GM12872 (cell line): ENCODE measurements at regions not wholly inside any gene's neighbourhood (a gene's known extent, or its start where the extent isn't known, plus 50 kb on each side); places are given as distances from the start of the nearest gene placed in this dataset.

ENCODE experiments used
- TF ChIP-seq, protein P1 (sequence below): IDR thresholded peaks from 3 replicates; pipeline ENCODE4 v1.5.1; 2011; ENCODE audit warnings: low read depth, mild to moderate bottlenecking, low read length, moderate library complexity; ENCODE audit not compliant: insufficient read depth

DNA sequence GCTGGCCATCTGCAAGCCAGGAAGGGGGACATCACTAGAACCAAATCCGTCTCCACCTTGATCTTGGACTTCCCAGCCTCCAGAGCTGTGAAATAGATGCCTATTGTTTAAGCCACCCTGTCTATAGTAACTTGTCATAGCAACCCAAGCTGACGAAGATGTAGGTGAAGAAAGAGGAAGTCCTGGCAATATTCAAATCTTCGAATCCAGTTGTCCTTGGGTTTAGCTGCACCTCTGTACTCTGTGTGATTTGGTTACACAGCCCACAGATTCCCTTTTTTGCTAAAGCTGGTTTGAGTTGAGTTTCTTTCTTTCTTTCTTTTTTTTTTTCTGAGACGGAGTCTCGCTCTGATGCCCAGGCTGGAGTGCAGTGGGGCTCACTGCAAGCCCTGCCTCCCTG is 68.0 kb upstream of the XCR1 start:
- TF ChIP-seq, protein P1, sequence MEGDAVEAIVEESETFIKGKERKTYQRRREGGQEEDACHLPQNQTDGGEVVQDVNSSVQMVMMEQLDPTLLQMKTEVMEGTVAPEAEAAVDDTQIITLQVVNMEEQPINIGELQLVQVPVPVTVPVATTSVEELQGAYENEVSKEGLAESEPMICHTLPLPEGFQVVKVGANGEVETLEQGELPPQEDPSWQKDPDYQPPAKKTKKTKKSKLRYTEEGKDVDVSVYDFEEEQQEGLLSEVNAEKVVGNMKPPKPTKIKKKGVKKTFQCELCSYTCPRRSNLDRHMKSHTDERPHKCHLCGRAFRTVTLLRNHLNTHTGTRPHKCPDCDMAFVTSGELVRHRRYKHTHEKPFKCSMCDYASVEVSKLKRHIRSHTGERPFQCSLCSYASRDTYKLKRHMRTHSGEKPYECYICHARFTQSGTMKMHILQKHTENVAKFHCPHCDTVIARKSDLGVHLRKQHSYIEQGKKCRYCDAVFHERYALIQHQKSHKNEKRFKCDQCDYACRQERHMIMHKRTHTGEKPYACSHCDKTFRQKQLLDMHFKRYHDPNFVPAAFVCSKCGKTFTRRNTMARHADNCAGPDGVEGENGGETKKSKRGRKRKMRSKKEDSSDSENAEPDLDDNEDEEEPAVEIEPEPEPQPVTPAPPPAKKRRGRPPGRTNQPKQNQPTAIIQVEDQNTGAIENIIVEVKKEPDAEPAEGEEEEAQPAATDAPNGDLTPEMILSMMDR, result no peak

DNA sequence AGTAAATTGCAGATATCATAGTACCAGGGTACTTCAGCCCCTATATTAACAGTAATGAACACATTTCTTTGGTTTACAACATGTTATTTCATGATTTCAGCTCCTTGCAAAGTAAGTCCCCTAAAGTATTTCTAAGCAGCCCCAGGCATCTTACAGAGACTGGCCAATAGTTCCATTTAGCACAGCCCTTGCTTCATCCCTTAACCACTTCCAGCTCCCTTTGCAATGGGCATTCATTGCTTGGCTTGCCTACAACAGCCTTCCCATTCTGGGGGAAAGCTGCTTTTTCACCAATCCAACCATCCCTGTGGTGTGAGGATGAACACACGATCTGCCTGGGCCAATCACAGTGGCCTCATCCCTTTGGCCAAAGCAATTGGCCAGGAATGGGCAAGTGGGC is 67.2 kb upstream of the XCR1 start:
- TF ChIP-seq, protein P1, result no peak

DNA sequence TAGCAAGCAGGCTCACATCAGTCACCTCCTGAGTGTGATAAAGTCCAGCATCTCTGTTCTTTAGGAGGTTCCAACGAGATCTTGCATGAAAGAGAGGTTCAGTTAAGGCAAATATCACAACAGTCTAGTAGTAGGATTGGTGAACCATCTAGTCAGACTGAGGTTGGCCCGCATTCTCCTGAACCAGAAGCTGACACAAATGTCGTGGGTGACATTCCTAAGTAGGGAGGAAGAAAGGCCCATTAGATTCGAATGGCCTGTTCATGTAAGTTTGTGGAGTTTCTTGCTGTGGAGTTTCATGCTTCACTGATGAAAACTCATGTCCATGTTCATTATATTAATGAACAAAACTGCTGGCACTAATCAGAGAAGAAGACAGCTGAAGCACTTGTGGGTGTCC is 66.7 kb upstream of the XCR1 start:
- TF ChIP-seq, protein P1, result no peak

DNA sequence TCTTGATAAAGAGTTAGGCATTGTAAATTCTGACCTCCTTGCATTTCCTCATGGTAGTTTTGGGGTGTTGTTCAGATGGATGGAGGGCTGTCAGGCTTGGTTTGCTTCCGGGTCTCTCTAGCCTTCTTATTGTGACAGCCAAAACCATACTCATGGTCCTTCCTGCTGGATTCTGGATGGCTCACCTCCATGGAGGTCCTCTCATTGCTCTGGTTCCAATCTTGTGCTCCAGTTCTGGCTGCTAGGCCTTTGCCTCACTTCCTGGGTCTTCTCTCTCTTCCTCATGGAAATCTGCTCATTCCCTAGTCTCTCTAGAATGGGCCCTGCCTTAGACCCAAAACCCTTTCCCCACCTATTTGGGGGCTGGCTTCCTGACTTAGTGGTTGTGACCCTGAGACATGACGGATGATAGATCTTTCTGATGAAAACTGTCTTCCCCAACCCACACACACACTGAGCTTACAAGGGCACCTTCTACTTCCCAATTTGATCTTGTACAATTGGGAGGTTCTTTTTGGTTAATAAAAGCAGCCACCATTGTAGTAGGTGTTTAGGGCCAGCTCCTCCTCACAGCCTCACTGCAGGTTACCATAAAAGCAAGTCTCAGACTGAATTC is 66.2 kb upstream of the XCR1 start:
- TF ChIP-seq, protein P1, result no peak

DNA sequence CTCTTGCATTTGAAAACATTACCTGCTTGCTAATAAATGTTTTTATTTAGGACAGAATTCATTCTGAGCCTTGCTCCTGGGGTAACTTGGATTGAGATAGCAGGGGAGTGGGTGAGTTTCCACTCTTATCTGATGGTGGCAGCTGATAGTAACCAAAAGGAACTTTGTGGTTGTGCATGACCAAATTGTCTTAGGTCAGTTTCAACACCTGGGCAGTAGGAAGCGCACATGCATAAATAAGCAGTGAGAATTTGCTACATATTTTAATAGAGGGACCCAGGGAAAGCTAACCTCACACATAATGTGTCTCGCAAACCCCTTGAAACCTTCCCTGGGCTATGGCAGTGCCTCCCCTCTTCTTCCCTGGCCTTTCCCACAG is 65.4 kb upstream of the XCR1 start:
- TF ChIP-seq, protein P1, result no peak

DNA sequence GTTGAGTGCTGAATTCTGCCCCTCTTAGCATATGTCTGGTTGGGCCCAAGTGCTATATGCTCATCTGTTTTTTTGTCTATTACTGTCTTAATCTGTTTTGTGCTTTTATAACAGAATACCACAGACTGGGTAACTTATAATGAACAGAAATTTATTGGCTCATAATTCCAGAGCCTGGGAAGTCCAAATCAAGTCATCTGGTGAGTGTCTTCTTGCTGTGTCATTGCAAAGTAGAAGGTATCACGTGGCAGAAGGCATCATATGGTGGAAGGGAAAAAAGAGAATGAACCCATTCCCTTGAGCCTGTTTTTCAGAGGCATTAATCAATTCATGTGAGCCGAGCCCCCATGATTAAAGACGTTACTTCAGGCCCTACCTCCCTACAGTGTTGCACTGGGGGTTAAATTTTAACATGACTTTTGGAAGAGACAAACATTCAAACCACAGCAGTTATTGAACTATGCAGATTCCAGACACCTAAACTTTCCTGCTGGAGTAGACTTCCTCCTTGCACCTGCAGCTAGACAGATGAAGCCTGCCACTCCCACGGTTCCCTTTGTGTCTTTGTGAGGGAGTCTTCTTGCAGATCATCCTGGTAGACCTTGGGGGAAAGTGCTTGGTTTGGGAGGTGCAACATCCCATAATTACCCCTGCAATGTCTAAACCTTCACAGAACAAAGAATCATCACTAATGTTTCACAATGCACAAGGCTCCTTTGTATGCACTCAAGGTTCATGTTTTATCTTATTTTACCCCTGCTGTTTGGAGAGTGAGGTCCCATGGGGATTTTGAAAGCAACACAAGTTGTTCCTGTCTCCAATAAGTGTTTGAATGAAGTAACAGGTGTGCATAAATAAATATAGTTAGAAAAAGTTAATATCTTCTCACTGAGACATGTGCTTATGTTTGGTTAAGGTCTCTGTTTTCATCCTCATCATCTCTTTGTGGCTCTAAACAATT is 64.7 kb upstream of the XCR1 start:
- TF ChIP-seq, protein P1, result no peak

DNA sequence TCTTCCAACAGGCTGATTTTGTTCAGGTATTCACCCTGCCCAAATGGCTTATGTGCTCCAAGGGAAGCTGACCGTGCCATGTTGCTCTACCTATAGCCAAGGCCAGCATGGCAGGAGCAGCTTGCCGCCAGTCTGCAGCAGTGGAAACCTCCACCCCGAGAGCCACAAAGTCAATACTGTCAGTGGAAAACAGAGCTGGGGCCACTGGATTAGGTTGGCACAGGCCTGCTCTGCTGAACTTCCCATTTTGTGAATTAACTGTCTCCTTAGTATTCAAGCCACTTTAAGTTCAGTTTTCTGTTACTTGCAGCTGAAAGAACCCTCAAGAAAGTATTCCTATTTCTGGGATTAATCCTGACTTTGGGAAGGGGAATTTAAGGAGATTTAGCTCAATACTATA is 63.8 kb upstream of the XCR1 start:
- TF ChIP-seq, protein P1, result no peak
